ENCODE measurements at regions not wholly inside any gene's neighbourhood (a gene's known extent, or its start where the extent isn't known, plus 50 kb on each side); places are given as distances from the start of the nearest gene placed in this dataset.

GRCh38 chr22:49024775-49025440 lies 802.8 kb downstream of the BRD1 start:
- DNase-seq, result no peak

GRCh38 chr22:49023879-49024774 lies 803.5 kb downstream of the BRD1 start:
- no peak for DNase-seq

GRCh38 chr22:49023161-49023878 lies 804.4 kb downstream of the BRD1 start:
- DNase-seq, result no peak

GRCh38 chr22:49022816-49023160 lies 804.9 kb downstream of the BRD1 start:
- DNase-seq, result no peak

GRCh38 chr22:49021926-49022815 lies 805.5 kb downstream of the BRD1 start:
- DNase-seq, result no peak

- DNase-seq, result no peak
These were observed 806.3 kb downstream of the BRD1 start for GRCh38 chr22:49021131-49021925.

- no peak for DNase-seq
These were observed 807.6 kb downstream of the BRD1 start for GRCh38 chr22:49019737-49020713.

- no peak for DNase-seq
These were observed 809.1 kb downstream of the BRD1 start for GRCh38 chr22:49018601-49019000.

- no peak for DNase-seq
These were observed 810.0 kb downstream of the BRD1 start for GRCh38 chr22:49017482-49018329.

GRCh38 chr22:49016909-49017481 lies 810.7 kb downstream of the BRD1 start:
- DNase-seq, result no peak

GRCh38 chr22:49015993-49016908 lies 811.4 kb downstream of the BRD1 start:
- no peak for DNase-seq

- DNase-seq, result no peak
These were observed 812.2 kb downstream of the BRD1 start for GRCh38 chr22:49015459-49015858.

- no peak for DNase-seq
These were observed 813.2 kb downstream of the BRD1 start for GRCh38 chr22:49014227-49015201.

- DNase-seq, result no peak
These were observed 814.0 kb downstream of the BRD1 start for GRCh38 chr22:49013707-49014106.

- DNase-seq, result no peak
These were observed 814.8 kb downstream of the BRD1 start for GRCh38 chr22:49012712-49013395.

Data from activated CD4-positive, alpha-beta T cell treated with anti-CD3 and anti-CD28 coated beads, Interleukin-2, amount 50 U/mL, for 16 hours (primary cell).